Stimulated activated naive CD8-positive, alpha-beta T cell treated with anti-CD3 and anti-CD28 coated beads, Interleukin-15, Interleukin-2, amounts not matched to agents 100 U/mL and 50 U/mL, for 24 hours (primary cell): ENCODE measurements at regions not wholly inside any gene's neighbourhood (a gene's known extent, or its start where the extent isn't known, plus 50 kb on each side); places are given as distances from the start of the nearest gene placed in this dataset.
A peak's percentile ranks its signal among the peaks of the same experiment; 100 is the strongest.
"Not testable (repeated sequence)": the region's sequence is repeated elsewhere in the genome, so short reads cannot be mapped to it uniquely, and the experiment has no call there.

ENCODE experiments used
- ATAC-seq: fragments of 150-1000 bp; cut with Tn5 transposase; one replicate; pipeline ENCODE4 v1.10.0; 2021
- DNase-seq: peaks from one replicate; pipeline ENCODE4 v3.0.0; 2021

DNA sequence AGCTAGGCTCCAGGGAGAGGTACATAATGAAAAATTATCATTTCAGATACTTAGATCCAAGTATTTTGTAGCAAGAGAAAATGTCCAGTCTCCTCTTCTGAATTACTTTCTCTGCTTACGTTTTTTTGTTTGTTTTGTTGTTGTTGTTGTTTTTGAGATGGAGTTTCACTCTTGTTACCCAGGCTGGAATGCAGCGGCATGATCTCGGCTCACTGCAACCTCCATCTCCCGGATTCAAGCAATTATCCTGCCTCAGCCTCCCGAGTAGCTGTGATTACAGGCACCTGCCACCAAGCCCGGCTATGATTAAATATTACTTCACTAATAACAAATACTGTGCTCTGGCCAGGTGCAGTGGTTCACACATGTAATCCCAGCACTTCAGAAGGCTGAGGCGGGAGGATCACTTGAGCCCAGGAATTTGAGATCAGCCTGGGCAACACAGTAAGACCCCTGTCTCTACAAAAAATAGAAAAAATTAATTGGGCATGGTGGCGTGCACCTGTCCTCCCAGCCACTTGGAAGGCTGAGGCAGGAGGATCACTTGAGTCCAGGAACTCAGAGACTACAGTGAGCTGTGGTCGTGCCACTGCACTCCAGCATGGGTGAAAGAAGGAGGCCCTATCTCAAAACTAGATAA lies 155.0 kb upstream of the JARID2 start:
- DNase-seq = no peak
- ATAC-seq = no peak

DNA sequence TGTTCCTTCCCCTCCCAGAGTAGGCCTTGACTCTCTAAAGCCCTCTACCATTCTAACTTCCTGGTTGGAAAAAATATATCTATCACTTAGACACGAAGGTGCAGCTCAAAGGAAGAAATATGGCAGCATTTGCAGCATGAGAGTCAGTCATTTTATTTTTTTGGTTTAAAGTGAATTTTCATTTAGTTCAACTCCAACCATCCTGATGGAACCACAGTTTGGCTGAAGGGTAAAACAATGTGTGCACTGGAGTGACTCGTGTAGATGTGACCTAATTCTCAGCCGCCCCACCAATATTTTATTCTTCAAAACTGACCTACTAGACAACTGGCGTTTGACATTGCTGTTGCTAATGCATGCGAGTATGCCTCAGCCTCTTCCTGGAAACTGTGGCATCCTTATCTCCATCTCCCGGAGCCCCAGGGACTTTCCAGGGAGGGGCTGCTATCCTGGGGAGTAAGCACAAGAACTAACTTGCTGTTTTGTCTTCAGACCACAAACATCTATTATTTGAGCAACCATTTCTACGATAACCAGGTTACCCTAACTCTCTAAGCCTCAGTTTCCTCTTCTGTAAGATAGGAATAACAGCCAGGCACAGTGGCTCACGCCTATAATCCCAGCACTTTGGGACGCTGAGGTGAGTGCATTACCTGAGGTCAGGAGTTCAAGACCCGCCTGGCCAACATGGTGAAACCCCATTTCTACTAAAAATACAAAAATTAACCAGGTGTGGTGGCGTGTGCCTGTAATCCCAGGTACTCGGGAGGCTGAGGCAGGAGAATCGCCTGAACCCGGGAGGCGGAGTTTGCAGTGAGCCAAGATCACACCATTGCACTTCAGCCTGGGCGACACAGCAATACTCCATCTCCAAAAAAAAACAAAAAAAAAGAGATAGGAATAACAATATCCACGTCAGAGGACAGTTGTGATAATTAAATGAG lies 148.7 kb upstream of the JARID2 start:
- peak; percentile 5 for DNase-seq
- ATAC-seq = no peak

DNA sequence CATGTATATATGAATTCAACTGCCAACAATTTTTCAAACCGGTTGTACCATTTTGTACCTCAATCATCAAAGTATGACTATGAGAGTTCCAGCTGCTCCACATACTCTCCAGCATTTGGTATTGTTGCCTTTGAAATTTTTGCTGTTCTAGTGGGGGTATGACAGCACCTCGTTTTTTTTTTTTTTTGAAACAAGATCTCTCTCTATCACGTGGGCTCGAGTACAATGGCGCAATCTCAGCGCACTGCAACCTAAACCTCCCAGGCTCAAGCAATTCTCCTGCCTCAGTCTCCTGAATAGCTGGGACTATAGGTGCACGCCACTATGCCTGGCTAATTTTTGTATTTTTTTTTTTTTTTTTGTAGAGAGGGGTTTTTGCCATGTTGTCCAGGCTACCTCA lies 144.7 kb upstream of the JARID2 start:
- DNase-seq (no peak), ATAC-seq (no peak)

DNA sequence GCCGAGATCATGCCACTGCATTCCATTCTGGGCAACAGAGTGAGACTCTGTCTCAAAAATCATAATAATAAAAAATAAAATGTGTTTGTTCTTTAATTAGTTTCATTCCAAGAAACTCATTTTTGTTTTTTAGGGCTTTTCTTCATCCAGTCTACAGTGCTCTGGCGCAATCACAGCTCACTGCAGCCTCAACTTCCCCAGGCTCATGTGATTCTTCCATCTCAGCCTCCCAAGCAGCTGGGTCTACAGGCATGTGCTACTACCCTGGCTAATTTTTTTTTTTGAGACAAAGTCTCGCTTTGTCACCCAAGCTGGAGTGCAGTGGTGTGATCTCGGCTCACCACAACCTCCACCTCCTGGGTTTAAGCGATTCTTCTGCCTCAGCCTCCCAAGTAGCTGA lies 143.6 kb upstream of the JARID2 start:
- ATAC-seq (no peak), DNase-seq (no peak)

DNA sequence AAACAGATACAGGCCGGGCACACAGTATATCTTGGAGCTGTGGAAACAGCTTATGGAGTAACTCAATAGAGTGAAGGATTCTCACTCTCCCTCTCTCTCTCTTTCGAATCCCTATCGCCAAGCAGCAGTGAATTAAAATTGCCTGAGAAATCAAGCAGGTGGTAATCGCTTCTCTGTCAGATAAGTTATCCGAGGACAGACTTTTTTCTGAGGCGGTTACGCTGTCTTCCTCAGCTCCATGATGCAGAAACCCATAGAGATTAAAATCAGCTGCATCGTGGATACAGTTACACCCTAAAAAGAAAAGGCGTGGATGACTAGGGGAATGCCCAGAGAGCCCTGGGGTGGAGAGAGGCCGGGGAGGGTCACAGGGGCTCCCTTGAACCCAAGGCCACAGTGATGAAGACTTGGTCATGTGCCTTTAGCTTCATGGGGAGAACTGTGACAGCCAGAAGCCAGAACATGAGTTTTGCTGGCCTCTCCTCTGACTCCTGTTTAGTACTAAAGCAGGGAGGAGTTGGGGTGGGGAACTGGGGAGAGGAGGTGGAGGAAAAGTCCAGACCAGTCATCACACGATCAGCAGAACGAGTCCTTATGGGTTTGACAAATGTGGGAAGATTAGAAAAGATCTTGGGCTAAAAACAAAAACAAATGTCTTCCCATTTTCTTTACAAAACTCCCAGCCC lies 138.8 kb upstream of the JARID2 start:
- no peak for DNase-seq
- no peak for ATAC-seq

- no peak for DNase-seq
- ATAC-seq = no peak
Observed at GRCh38 chr6:15107644-15108382, 138.1 kb upstream of the JARID2 start.

DNA sequence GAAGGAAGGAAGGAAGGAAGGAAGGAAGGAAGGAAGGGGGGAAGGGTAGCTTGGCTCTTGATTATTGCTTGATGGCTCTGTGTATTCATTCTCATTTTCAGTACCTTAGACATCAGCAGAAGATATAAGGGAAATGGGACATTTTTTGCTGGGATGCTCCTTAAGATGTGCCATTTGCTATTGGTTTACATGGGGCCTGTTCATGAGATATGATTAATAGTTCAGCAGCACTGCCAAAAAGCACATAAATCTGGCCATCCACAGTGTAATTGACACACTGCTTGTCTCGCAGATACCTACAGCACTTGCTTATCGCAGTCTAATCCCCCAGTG lies 137.5 kb upstream of the JARID2 start:
- ATAC-seq = no peak
- DNase-seq = no peak

- DNase-seq (no peak), ATAC-seq (no peak)
Observed at GRCh38 chr6:15109338-15110090, 136.4 kb upstream of the JARID2 start.

GRCh38 chr6:15110726-15111354 lies 135.0 kb upstream of the JARID2 start:
- DNase-seq (no peak), ATAC-seq (no peak)

- DNase-seq, ATAC-seq: not testable (repeated sequence)
Observed at GRCh38 chr6:15111576-15111975, 134.3 kb upstream of the JARID2 start.

- DNase-seq (no peak), ATAC-seq (no peak)
Observed at GRCh38 chr6:15113587-15113986, 132.3 kb upstream of the JARID2 start.

DNA sequence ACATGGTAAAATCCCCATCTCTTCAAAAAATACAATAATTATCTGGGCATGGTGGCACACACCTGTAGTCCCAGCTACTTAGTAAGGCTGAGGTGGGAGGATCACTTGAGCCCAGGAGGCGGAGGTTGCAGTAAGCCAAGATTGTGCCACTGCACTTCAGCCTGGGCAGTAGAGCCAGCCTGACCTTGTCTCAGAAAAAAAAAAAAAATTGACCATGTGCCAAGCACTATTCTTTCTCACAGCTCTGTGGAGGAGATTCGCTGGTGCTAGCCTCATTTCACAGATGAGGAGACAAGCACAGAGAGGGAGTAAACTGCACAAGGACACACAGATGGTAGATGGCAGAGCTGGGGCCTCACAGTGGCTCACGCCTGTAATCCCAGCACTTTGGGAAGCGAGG lies 131.8 kb upstream of the JARID2 start:
- no peak for DNase-seq
- ATAC-seq = no peak

- no peak for ATAC-seq
Observed at GRCh38 chr6:15116889-15117288, 129.0 kb upstream of the JARID2 start.

GRCh38 chr6:15121443-15121842 lies 124.4 kb upstream of the JARID2 start:
- ATAC-seq = no peak

More at GRCh38 chr6:15116889-15117288, 129.0 kb upstream of the JARID2 start:
- DNase-seq = no peak

GRCh38 chr6:15121977-15122550 lies 123.8 kb upstream of the JARID2 start:
- ATAC-seq (no peak), DNase-seq (no peak)

More at GRCh38 chr6:15121443-15121842, 124.4 kb upstream of the JARID2 start:
- DNase-seq = no peak

GRCh38 chr6:15129887-15130286 lies 116.0 kb upstream of the JARID2 start:
- DNase-seq (peak; percentile 12), ATAC-seq (peak; percentile 80)

GRCh38 chr6:15131234-15131633 lies 114.6 kb upstream of the JARID2 start:
- no peak for DNase-seq
- no peak for ATAC-seq

DNA sequence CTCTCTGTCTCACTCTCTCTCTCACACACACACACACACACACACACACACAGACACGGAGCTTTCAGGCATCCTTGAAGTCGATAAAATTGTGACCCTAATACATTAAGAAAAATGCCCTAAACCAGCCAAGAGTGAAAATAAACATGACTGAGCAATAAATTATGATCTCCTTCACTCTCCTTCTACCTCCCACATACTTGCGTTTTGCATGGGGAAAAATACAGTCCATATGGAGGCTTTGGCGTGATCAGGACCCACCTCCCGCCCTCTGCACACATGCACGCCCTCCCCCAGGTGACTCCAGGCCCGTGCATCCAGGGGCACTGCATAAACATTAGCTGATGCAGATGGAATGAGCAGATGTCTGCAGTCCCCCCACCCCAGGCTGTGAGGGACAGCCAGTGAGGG lies 114.2 kb upstream of the JARID2 start:
- DNase-seq = no peak
- no peak for ATAC-seq

DNA sequence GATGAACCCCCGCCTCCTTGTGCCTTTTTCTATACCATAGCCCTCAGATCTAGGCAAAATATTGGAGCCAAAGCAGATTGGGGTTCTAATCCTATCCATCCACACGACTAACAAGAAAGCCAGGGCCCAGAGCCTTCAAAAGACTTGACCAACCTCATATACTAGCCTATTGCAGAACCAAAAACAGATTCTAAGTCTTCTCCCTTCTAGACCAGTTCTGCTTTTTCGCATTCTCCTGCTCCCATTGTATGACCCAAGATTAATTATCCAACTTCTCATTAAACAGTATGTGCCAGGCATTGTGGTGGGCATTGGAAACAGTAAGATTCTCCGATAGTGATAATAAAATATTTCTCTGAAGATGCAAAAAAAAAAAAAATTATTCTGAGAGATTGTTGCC lies 113.7 kb upstream of the JARID2 start:
- no peak for ATAC-seq
- DNase-seq = no peak

DNA sequence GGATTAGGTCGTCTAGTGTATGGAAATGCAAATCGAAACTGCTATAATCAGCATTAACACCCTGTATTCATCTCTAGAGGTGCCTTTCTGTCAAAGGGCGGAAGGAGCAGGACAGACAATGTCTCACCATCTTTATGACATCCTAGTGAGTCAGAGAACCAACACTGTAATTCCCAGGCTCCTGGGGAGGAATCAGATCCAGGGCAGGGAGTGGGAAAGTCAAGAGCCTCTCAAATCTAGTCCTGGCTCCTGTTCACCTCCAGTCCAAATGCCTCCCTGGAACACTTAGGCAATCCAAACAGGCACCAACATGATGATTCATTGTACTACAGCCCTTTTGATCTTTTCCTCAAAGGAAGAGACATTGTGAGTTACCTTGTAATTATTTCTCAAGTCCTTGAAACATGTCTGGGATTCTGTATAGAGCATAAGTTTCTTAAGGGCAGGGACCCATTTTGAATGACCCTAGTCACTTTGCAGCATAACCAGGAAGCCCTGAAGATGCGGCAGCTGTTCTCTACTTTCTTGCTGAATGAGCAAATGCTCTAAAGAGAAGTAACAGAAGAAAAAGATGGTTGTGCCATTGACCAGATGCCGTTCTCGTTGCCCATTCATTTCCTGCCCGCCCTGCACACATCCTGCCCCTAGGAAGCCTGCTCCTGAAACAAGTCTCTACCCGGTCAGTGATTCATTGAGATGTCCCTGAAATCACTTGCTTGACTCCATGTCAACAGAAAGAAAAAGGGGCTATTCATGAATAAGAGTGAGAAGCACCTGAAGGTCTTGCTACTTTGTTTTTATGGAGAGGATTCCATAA lies 112.8 kb upstream of the JARID2 start:
- no peak for ATAC-seq
- no peak for DNase-seq
